ENCODE measurements at regions not wholly inside any gene's neighbourhood (a gene's known extent, or its start where the extent isn't known, plus 50 kb on each side); places are given as distances from the start of the nearest gene placed in this dataset.

DNA sequence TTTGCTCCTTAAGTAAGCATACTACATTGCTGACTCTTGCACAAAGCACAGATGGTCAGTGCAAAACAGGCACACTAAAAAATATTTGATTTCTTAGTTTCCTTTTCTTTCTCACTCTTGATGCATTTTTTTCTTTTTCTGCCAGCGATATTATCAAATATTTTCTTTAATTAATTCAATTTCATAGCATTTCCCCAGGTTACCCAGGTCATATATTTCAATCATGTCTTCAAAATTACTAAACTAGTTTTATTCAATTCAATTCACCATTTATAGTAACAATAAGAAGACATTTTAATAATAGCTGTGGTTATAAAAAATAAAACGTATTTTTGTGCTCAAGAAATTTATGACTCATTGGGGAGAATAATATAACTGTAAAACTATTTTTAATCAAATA, 421.2 kb downstream of the GASK1B start:
- TF ChIP-seq, protein P1, sequence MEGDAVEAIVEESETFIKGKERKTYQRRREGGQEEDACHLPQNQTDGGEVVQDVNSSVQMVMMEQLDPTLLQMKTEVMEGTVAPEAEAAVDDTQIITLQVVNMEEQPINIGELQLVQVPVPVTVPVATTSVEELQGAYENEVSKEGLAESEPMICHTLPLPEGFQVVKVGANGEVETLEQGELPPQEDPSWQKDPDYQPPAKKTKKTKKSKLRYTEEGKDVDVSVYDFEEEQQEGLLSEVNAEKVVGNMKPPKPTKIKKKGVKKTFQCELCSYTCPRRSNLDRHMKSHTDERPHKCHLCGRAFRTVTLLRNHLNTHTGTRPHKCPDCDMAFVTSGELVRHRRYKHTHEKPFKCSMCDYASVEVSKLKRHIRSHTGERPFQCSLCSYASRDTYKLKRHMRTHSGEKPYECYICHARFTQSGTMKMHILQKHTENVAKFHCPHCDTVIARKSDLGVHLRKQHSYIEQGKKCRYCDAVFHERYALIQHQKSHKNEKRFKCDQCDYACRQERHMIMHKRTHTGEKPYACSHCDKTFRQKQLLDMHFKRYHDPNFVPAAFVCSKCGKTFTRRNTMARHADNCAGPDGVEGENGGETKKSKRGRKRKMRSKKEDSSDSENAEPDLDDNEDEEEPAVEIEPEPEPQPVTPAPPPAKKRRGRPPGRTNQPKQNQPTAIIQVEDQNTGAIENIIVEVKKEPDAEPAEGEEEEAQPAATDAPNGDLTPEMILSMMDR (conservative IDR thresholded peaks at IDR 0.05; ENCODE audit: low read depth, low read length): no peak
- TF ChIP-seq EZH2phosphoT487 (IDR thresholded peaks at IDR 0.05; ENCODE audit: borderline replicate concordance, low read length): no peak
